ENCODE measurements at regions not wholly inside any gene's neighbourhood (a gene's known extent, or its start where the extent isn't known, plus 50 kb on each side); places are given as distances from the start of the nearest gene placed in this dataset.

DNA sequence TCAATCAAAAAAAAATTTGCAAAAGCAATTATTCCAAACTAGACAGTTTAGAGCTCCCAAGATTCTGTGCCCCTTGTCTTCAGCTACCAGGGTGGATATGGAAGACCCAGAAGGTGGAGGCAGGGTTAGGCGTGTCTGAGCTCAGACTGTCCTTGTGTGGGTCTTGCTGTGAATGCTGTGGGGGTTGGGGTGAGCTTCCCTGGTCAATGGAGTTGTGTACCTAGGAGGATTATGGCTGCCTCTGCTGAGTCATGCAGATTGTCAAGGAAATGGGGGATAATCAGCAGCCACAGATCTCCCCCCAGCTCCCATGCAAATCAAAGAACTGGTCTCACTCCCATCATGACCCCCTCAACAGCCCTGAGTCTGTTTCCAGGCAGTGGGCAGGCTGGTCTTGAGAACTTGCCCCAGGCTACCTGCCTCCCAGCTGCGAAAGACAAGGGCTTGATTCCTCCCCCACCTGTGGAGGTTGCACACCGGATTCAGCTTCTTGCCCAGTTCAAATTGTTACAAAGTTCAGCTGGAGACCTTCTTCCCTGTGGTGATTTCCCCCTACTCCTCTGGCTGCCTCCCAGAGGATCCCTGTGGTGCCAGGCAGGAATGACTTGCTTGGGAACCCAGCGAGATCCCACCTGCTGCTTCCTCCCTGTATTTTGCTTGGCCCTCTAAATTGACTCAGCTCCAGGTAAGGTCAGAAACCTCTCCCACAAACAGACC, 77.0 kb downstream of the RAD51AP2 start:
- ChIA-PET POLR2A (interaction anchor here (1.1 kb wide), 1 partner anchor 617 kb away, joined by 4 read pairs; no protein-coding TSS in a partner anchor), CTCF (no interaction called here), SMC1A (ENCODE audit: uncharacterized antibody, unreplicated experiment) (no interaction called here), RAD21 (ENCODE audit: unreplicated experiment) (no interaction called here)
- Histone ChIP-seq H3K27ac (ENCODE audit: control insufficient read depth, insufficient read depth) (no peak overlapping the region), H3K36me3 (ENCODE audit: control insufficient read depth in 2 of 2, insufficient read depth in 2 of 2, low read length in 1 of 2) (no peaks in the 10 kb centered on the region), H3K9ac (ENCODE audit: control insufficient read depth, insufficient read depth, low read length) (no peak overlapping the region), H3K9me3 (replicated peaks; ENCODE audit: control insufficient read depth, insufficient read depth, low read length) (no peaks in the 10 kb centered on the region), H3K4me2 (ENCODE audit: control insufficient read depth, insufficient read depth) (no peak overlapping the region), H3K79me2 (ENCODE audit: control insufficient read depth, insufficient read depth, low read length) (no peaks in the 10 kb centered on the region), H3K4me1 (ENCODE audit: control insufficient read depth, insufficient read depth, low read length) (no peaks in the 10 kb centered on the region), H2AFZ (ENCODE audit: control insufficient read depth, low read depth, low read length) (no peak overlapping the region), H4K20me1 (ENCODE audit: control insufficient read depth, insufficient read depth) (no peaks in the 10 kb centered on the region), H3K27me3 (replicated peaks in 1 of 2; ENCODE audit: control insufficient read depth in 2 of 2, insufficient read depth in 2 of 2, low read length in 1 of 2) (no peaks in the 10 kb centered on the region), H3K4me3 (no peak overlapping the region)
- in situ Hi-C loops (cut with MboI) (no loop called here), intact Hi-C loops (cut with micrococcal nuclease; ENCODE audit: unreplicated experiment) (no loop called here)
- BruUV-seq (replicated peaks), result no TSS peak
- no peak for ATAC-seq
- TF ChIP-seq SPI1 (IDR thresholded peaks at IDR 0.05; ENCODE audit: borderline replicate concordance, insufficient read depth, low read depth, low read length), result no peak
- TF ChIP-seq, protein P1, sequence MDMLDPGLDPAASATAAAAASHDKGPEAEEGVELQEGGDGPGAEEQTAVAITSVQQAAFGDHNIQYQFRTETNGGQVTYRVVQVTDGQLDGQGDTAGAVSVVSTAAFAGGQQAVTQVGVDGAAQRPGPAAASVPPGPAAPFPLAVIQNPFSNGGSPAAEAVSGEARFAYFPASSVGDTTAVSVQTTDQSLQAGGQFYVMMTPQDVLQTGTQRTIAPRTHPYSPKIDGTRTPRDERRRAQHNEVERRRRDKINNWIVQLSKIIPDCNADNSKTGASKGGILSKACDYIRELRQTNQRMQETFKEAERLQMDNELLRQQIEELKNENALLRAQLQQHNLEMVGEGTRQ (IDR thresholded peaks at IDR 0.05; ENCODE audit: borderline replicate concordance, low read depth, low read length), result no peak
- no peak for TF ChIP-seq JUNB (IDR thresholded peaks at IDR 0.05)
- TF ChIP-seq, protein P2, sequence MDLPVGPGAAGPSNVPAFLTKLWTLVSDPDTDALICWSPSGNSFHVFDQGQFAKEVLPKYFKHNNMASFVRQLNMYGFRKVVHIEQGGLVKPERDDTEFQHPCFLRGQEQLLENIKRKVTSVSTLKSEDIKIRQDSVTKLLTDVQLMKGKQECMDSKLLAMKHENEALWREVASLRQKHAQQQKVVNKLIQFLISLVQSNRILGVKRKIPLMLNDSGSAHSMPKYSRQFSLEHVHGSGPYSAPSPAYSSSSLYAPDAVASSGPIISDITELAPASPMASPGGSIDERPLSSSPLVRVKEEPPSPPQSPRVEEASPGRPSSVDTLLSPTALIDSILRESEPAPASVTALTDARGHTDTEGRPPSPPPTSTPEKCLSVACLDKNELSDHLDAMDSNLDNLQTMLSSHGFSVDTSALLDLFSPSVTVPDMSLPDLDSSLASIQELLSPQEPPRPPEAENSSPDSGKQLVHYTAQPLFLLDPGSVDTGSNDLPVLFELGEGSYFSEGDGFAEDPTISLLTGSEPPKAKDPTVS (IDR thresholded peaks at IDR 0.05; ENCODE audit: low read depth, low read length), result no peak
- TF ChIP-seq SIN3A (IDR thresholded peaks at IDR 0.05; ENCODE audit: low read depth, low read length), result no peak
- TF ChIP-seq RBBP5 (conservative IDR thresholded peaks at IDR 0.05), result no peak
- no peak for TF ChIP-seq FOXK2 (IDR thresholded peaks at IDR 0.05)
- no peak for TF ChIP-seq TCF7 (IDR thresholded peaks at IDR 0.05; ENCODE audit: borderline replicate concordance)
- TF ChIP-seq RFX5 (IDR thresholded peaks at IDR 0.05; ENCODE audit: low read depth, low read length), result no peak
- TF ChIP-seq ASH2L (IDR thresholded peaks at IDR 0.05; ENCODE audit: borderline replicate concordance, low read depth), result no peak
- no peak for TF ChIP-seq PAX8 (IDR thresholded peaks at IDR 0.05)
- TF ChIP-seq PAX5 (IDR thresholded peaks at IDR 0.05; ENCODE audit: borderline replicate concordance, low read depth, low read length), result no peak
- no peak for TF ChIP-seq ZNF207 (IDR thresholded peaks at IDR 0.05; ENCODE audit: borderline replicate concordance)
- no peak for TF ChIP-seq NRF1 (conservative IDR thresholded peaks at IDR 0.05; ENCODE audit: low read depth, low read length)
- TF ChIP-seq BCL11A (IDR thresholded peaks at IDR 0.05; ENCODE audit: low read depth, low read length), result no peak
- TF ChIP-seq NR2F1 (conservative IDR thresholded peaks at IDR 0.05), result no peak
- TF ChIP-seq, protein P3, sequence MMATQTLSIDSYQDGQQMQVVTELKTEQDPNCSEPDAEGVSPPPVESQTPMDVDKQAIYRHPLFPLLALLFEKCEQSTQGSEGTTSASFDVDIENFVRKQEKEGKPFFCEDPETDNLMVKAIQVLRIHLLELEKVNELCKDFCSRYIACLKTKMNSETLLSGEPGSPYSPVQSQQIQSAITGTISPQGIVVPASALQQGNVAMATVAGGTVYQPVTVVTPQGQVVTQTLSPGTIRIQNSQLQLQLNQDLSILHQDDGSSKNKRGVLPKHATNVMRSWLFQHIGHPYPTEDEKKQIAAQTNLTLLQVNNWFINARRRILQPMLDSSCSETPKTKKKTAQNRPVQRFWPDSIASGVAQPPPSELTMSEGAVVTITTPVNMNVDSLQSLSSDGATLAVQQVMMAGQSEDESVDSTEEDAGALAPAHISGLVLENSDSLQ (IDR thresholded peaks at IDR 0.05), result no peak
- no peak for DNase-seq (ENCODE audit: low read depth, low spot score)
- FAIRE-seq, result no peak
- WGBS (ENCODE audit: insufficient coverage, insufficient replicate concordance, low lambda C conversion rate, missing lambda C conversion rate), result 9% methylated on average over 4 of the region's 4 CpGs
